Neural progenitor cell (in vitro differentiated cells): ENCODE measurements at regions not wholly inside any gene's neighbourhood (a gene's known extent, or its start where the extent isn't known, plus 50 kb on each side); places are given as distances from the start of the nearest gene placed in this dataset.

Experiments used
- CTCF ChIP-seq: fragments of 200-600 bp; sonication (generic); IDR thresholded peaks from 2 replicates; pipeline ENCODE4 v1.5.1; 2017; ENCODE audit warnings: antibody characterized with exemption, mild to moderate bottlenecking
- EZH2phosphoT487 ChIP-seq: fragments of 200-600 bp; sonication (generic); IDR thresholded peaks from 2 replicates; pipeline ENCODE4 v1.6.1; 2017; ENCODE audit warnings: antibody characterized with exemption

- TF ChIP-seq CTCF (no peak), EZH2phosphoT487 (no peak)
Measured at GRCh38 chr12:4211372-4211771, 62.2 kb upstream of the CCND2 start.
